GM19035 (cell line): ENCODE measurements at regions not wholly inside any gene's neighbourhood (a gene's known extent, or its start where the extent isn't known, plus 50 kb on each side); places are given as distances from the start of the nearest gene placed in this dataset.
"Not testable (repeated sequence)": the region's sequence is repeated elsewhere in the genome, so short reads cannot be mapped to it uniquely, and the experiment has no call there.

Experiments
- ATAC-seq: cut with Tn5 transposase; IDR thresholded peaks from one replicate; pipeline ENCODE4 v1.9.1; 2021; ENCODE audit not compliant: unreplicated experiment

GRCh38 chr9:38944881-38945449 lies 225.0 kb upstream of the FAM240B start:
- not testable (repeated sequence) for ATAC-seq

GRCh38 chr9:38940501-38940900 lies 220.6 kb upstream of the FAM240B start:
- ATAC-seq: not testable (repeated sequence)

GRCh38 chr9:38938637-38939036 lies 218.7 kb upstream of the FAM240B start:
- not testable (repeated sequence) for ATAC-seq

- ATAC-seq: not testable (repeated sequence)
These were observed 208.0 kb upstream of the FAM240B start for GRCh38 chr9:38927970-38928369.

GRCh38 chr9:38926565-38926964 lies 206.6 kb upstream of the FAM240B start:
- ATAC-seq: not testable (repeated sequence)

- ATAC-seq: not testable (repeated sequence)
These were observed 201.3 kb upstream of the FAM240B start for GRCh38 chr9:38921253-38921652.

- not testable (repeated sequence) for ATAC-seq
These were observed 190.7 kb upstream of the FAM240B start for GRCh38 chr9:38910629-38911028.

- ATAC-seq: not testable (repeated sequence)
These were observed 184.8 kb upstream of the FAM240B start for GRCh38 chr9:38904719-38905118.

- ATAC-seq: not testable (repeated sequence)
These were observed 181.7 kb upstream of the FAM240B start for GRCh38 chr9:38901534-38902177.

GRCh38 chr9:38896404-38896803 lies 176.5 kb upstream of the FAM240B start:
- not testable (repeated sequence) for ATAC-seq

GRCh38 chr9:38895227-38895626 lies 175.3 kb upstream of the FAM240B start:
- peak; percentile 58 for ATAC-seq

- ATAC-seq: not testable (repeated sequence)
These were observed 172.8 kb upstream of the FAM240B start for GRCh38 chr9:38892539-38893232.

- ATAC-seq: not testable (repeated sequence)
These were observed 166.1 kb upstream of the FAM240B start for GRCh38 chr9:38886076-38886475.

- ATAC-seq: not testable (repeated sequence)
These were observed 155.7 kb upstream of the FAM240B start for GRCh38 chr9:38875616-38876015.

- not testable (repeated sequence) for ATAC-seq
These were observed 151.5 kb upstream of the FAM240B start for GRCh38 chr9:38871282-38871940.

- ATAC-seq: not testable (repeated sequence)
These were observed 139.9 kb upstream of the FAM240B start for GRCh38 chr9:38859827-38860226.

GRCh38 chr9:38848966-38849365 lies 129.0 kb upstream of the FAM240B start:
- ATAC-seq: not testable (repeated sequence)

- not testable (repeated sequence) for ATAC-seq
These were observed 120.3 kb upstream of the FAM240B start for GRCh38 chr9:38840213-38840612.

- ATAC-seq: not testable (repeated sequence)
These were observed 113.8 kb upstream of the FAM240B start for GRCh38 chr9:38833706-38834105.

GRCh38 chr9:38813855-38814254 lies 93.9 kb upstream of the FAM240B start:
- not testable (repeated sequence) for ATAC-seq

- not testable (repeated sequence) for ATAC-seq
These were observed 88.1 kb upstream of the FAM240B start for GRCh38 chr9:38807919-38808459.
